ENCODE measurements at regions not wholly inside any gene's neighbourhood (a gene's known extent, or its start where the extent isn't known, plus 50 kb on each side); places are given as distances from the start of the nearest gene placed in this dataset.

GRCh38 chr4:184284336-184284690 is 66.6 kb upstream of the ENPP6 start:
- H2BK120ac ChIP-seq (ENCODE audit: low read depth, low read length, poor library complexity, severe bottlenecking) = no peak overlapping the region
- Mint-ChIP-seq H3K9me3 (no peaks in the 10 kb centered on the region; a peak in 1 of 5 replicates), H3K27ac (no peak overlapping the region), H3K4me3 (no peak overlapping the region), H3K4me1 (peaks cover 16 to 17% of the 10 kb centered on the region in 2 experiments), H3K27me3 (ENCODE audit: low read depth) (no peaks in the 10 kb centered on the region), H3K36me3 (ENCODE audit: insufficient read depth in 1 of 3, low read depth in 3 of 3) (no peaks in the 10 kb centered on the region)
- H3K18ac ChIP-seq (ENCODE audit: insufficient read length, low read depth, low read length) = no peak overlapping the region
- H3K9me3 ChIP-seq (ENCODE audit: control insufficient read depth, low read depth, low read length) = no peaks in the 10 kb centered on the region
- H3K27ac ChIP-seq (ENCODE audit: insufficient read length, low read depth, low read length) = no peak overlapping the region
- no peak overlapping the region for H3K23ac ChIP-seq (ENCODE audit: insufficient read length, low read depth, low read length)
- H3K27me3 ChIP-seq (ENCODE audit: insufficient read depth, low read length) = no peaks in the 10 kb centered on the region
- no peak overlapping the region for H2AK5ac ChIP-seq (ENCODE audit: insufficient read length, low read length)
- no peak overlapping the region for H2BK12ac ChIP-seq (ENCODE audit: insufficient read length, low read depth, low read length)
- no peaks in the 10 kb centered on the region for H4K20me1 ChIP-seq (ENCODE audit: control insufficient read depth, insufficient read depth, insufficient read length)
- no peaks in the 10 kb centered on the region for H3K79me2 ChIP-seq (ENCODE audit: insufficient read depth, low read length)
- no peak for DNase-seq
- no peak for TF ChIP-seq CTCF (conservative IDR thresholded peaks at IDR 0.05)
- no peak overlapping the region for H4K8ac ChIP-seq (replicated peaks; ENCODE audit: insufficient read length, low read depth, low read length)
- no peaks in the 10 kb centered on the region for H3K4me1 ChIP-seq (ENCODE audit: insufficient read depth, low read length)
- no peak overlapping the region for H3K56ac ChIP-seq (ENCODE audit: insufficient read length, low read depth, low read length)
- WGBS (ENCODE audit: extremely low coverage, insufficient read length, low lambda C conversion rate) = no CpG with 5 or more reads among the region's 8 CpGs
- peaks cover 4% of the 10 kb centered on the region for H3K23me2 ChIP-seq (ENCODE audit: insufficient read length, low read depth, low read length, poor library complexity, severe bottlenecking)
- no peak overlapping the region for H4K5ac ChIP-seq (ENCODE audit: insufficient read length, low read depth, low read length)
- no peak overlapping the region for H2AFZ ChIP-seq (ENCODE audit: low read length)
- no peak overlapping the region for H3T11ph ChIP-seq (ENCODE audit: low read length)
- H3K79me1 ChIP-seq (ENCODE audit: insufficient read depth, low read depth, low read length, poor library complexity, severe bottlenecking) = no peaks in the 10 kb centered on the region
- no peak overlapping the region for H3K9ac ChIP-seq (ENCODE audit: extremely low read depth, insufficient read length, low read length)
- H2BK5ac ChIP-seq (ENCODE audit: insufficient read length, low read length) = no peak overlapping the region
- no peak overlapping the region for H3K4me2 ChIP-seq (ENCODE audit: insufficient read depth, insufficient read length, low read length)
- no peak overlapping the region for H2BK15ac ChIP-seq (ENCODE audit: low read depth, low read length)
- no peak overlapping the region for H3K4ac ChIP-seq (ENCODE audit: low read depth, low read length)
- H2BK20ac ChIP-seq (ENCODE audit: low read depth, low read length, poor library complexity, severe bottlenecking) = no peak overlapping the region
- H4K91ac ChIP-seq (ENCODE audit: insufficient read length, low read depth, low read length) = no peak overlapping the region
- H3K14ac ChIP-seq (ENCODE audit: insufficient read depth, low read length) = no peak overlapping the region
